GM12878 (cell line): ENCODE measurements at regions not wholly inside any gene's neighbourhood (a gene's known extent, or its start where the extent isn't known, plus 50 kb on each side); places are given as distances from the start of the nearest gene placed in this dataset.

Experiments
- ATAC-seq: fragments of 200-7000 bp; cut with Tn5 transposase; 3 replicates; pipeline ENCODE4 v1.9.1; 2020; ENCODE audit warnings: mild to moderate bottlenecking, moderate library complexity
- BruUV-seq: library from RNA; stranded (reverse); fragments of 400-500 nt; replicated peaks from 2 replicates; lab custom pipeline; 2021; lab: Mats Ljungman, UMichigan
- CTCF ChIA-PET: fragments of 300-600 bp; sonication (Branson Sonifier 250); formaldehyde crosslinking; extraction: SDS; loops from one replicate; lab custom pipeline; 2021; ENCODE audit warnings: inconsistent platforms; lab: Yijun Ruan, JAX
- POLR2A ChIA-PET: fragments of 350-600 bp; formaldehyde crosslinking; extraction: SDS; loops from one replicate; lab custom pipeline; 2021; ENCODE audit warnings: inconsistent platforms; lab: Charles Lee
- RAD21 ChIA-PET: fragments of 300-600 bp; sonication (Branson Sonifier 250); formaldehyde crosslinking; loops from one replicate; lab custom pipeline; 2023; ENCODE audit warnings: antibody characterized with exemption; ENCODE audit not compliant: unreplicated experiment; lab: Charles Lee
- SMC1A ChIA-PET: fragments of 300-600 bp; sonication (Branson Sonifier 250); formaldehyde crosslinking; loops from one replicate; lab custom pipeline; 2023; ENCODE audit not compliant: unreplicated experiment, uncharacterized antibody; lab: Charles Lee
- DNase-seq: peaks from one replicate; pipeline ENCODE4 v3.0.0-alpha.2; 2011; ENCODE audit warnings: low read depth, low spot score
- FAIRE-seq: peaks from 3 replicates; lab custom pipeline; 2011; peaks lifted over from hg19 to GRCh38; lab: Jason Lieb, UNC
- H2AFZ ChIP-seq: 2 replicates; pipeline ENCODE4 v1.6.0; 2011; ENCODE audit warnings: low read depth, low read length, control low read depth; ENCODE audit not compliant: control insufficient read depth
- H3K27ac ChIP-seq: 2 replicates; pipeline ENCODE4 v1.5.1; 2011; ENCODE audit warnings: control low read depth; ENCODE audit not compliant: control insufficient read depth, insufficient read depth
- H3K27me3 ChIP-seq, 2 experiments: replicated peaks in 1 of 2; 2 replicates each; pipeline versions ENCODE4 v1.6.0 to v1.6.1; 2011; ENCODE audit warnings: low read length in 1 of 2; ENCODE audit not compliant: control insufficient read depth in 2 of 2, insufficient read depth in 2 of 2
- H3K36me3 ChIP-seq, 2 experiments: 2 replicates each; pipeline ENCODE4 v1.5.1; 2011; ENCODE audit warnings: low read length in 1 of 2; ENCODE audit not compliant: control insufficient read depth in 2 of 2, insufficient read depth in 2 of 2
- H3K4me1 ChIP-seq: 2 replicates; pipeline ENCODE4 v1.6.1; 2011; ENCODE audit warnings: mild to moderate bottlenecking, low read length, moderate library complexity, mixed read lengths; ENCODE audit not compliant: control insufficient read depth, insufficient read depth
- H3K4me2 ChIP-seq: 2 replicates; pipeline ENCODE4 v1.6.0; 2011; ENCODE audit warnings: control low read depth; ENCODE audit not compliant: control insufficient read depth, insufficient read depth
- H3K4me3 ChIP-seq: fragments of 200-600 bp; sonication (generic); 2 replicates; pipeline ENCODE4 v1.5.1; 2016
- H3K79me2 ChIP-seq: 2 replicates; pipeline ENCODE4 v1.6.0; 2011; ENCODE audit warnings: low read length; ENCODE audit not compliant: control insufficient read depth, insufficient read depth
- H3K9ac ChIP-seq: 2 replicates; pipeline ENCODE4 v1.8.0; 2011; ENCODE audit warnings: low read length, control low read depth, mixed read lengths; ENCODE audit not compliant: control insufficient read depth, insufficient read depth
- H3K9me3 ChIP-seq: replicated peaks from 3 replicates; pipeline ENCODE4 v1.5.1; 2011; ENCODE audit warnings: mild to moderate bottlenecking, low read length; ENCODE audit not compliant: control insufficient read depth, insufficient read depth
- H4K20me1 ChIP-seq: 2 replicates; pipeline ENCODE4 v1.6.0; 2011; ENCODE audit not compliant: control insufficient read depth, insufficient read depth
- BCL11A ChIP-seq: IDR thresholded peaks from 2 replicates; pipeline ENCODE4 v1.6.1; 2011; ENCODE audit warnings: low read depth, low read length
- CUX1 ChIP-seq: IDR thresholded peaks from 2 replicates; pipeline ENCODE4 v1.6.1; 2012; ENCODE audit warnings: improper control_type of control experiment, low read depth, low read length; ENCODE audit not compliant: insufficient replicate concordance
- GABPA ChIP-seq: IDR thresholded peaks from 2 replicates; pipeline ENCODE4 v1.6.1; 2014; ENCODE audit warnings: antibody characterized with exemption, low read depth, mild to moderate bottlenecking, inconsistent platforms
- HSF1 ChIP-seq: fragments of 150-350 bp; IDR thresholded peaks from 2 replicates; pipeline ENCODE4 v1.6.1; 2014; ENCODE audit warnings: mild to moderate bottlenecking, low read depth, low read length
- IKZF2 ChIP-seq, 2 experiments: fragments of 450-650 bp; IDR thresholded peaks; 2 replicates each; pipeline ENCODE4 v1.6.1; 2017; ENCODE audit warnings: mild to moderate bottlenecking in 2 of 2, moderate library complexity in 2 of 2
- IRF4 ChIP-seq: IDR thresholded peaks from 2 replicates; pipeline ENCODE4 v1.6.1; 2011; ENCODE audit warnings: low read depth, low read length
- IRF5 ChIP-seq: fragments of 450-650 bp; IDR thresholded peaks from 2 replicates; pipeline ENCODE4 v1.6.1; 2017; ENCODE audit warnings: borderline replicate concordance
- JUNB ChIP-seq: IDR thresholded peaks from 2 replicates; pipeline ENCODE4 v1.6.1; 2016; ENCODE audit warnings: antibody characterized with exemption, mild to moderate bottlenecking
- MXI1 ChIP-seq: fragments of 150-350 bp; IDR thresholded peaks from 2 replicates; pipeline ENCODE4 v1.6.1; 2011; ENCODE audit warnings: low read depth, mild to moderate bottlenecking, inconsistent platforms, low read length, improper control_type of control experiment
- PBX3 ChIP-seq: IDR thresholded peaks from 2 replicates; pipeline ENCODE4 v1.6.1; 2011; ENCODE audit warnings: mild to moderate bottlenecking, low read depth, low read length, moderate library complexity; ENCODE audit not compliant: insufficient replicate concordance
- POLR2AphosphoS2 ChIP-seq: IDR thresholded peaks from 2 replicates; pipeline ENCODE4 v1.6.1; 2011; ENCODE audit warnings: low read depth, mild to moderate bottlenecking, low read length, improper control_type of control experiment, moderate library complexity
- RB1 ChIP-seq: fragments of 450-650 bp; formaldehyde crosslinking; IDR thresholded peaks from 2 replicates; pipeline ENCODE4 v1.6.1; 2017; ENCODE audit warnings: mild to moderate bottlenecking, borderline replicate concordance
- SUZ12 ChIP-seq: fragments of 200-600 bp; sonication (generic); IDR thresholded peaks from one replicate; pipeline ENCODE4 v1.6.1; 2018; ENCODE audit warnings: antibody characterized with exemption, mild to moderate bottlenecking; ENCODE audit not compliant: unreplicated experiment
- USF1 ChIP-seq: IDR thresholded peaks from 2 replicates; pipeline ENCODE4 v1.6.1; 2011; ENCODE audit warnings: borderline replicate concordance, low read depth, mild to moderate bottlenecking, moderate library complexity, mixed read lengths, low read length; ENCODE audit not compliant: insufficient read depth; ENCODE audit errors: extremely low read length
- ZNF217 ChIP-seq: fragments of 450-650 bp; IDR thresholded peaks from 2 replicates; pipeline ENCODE4 v1.6.1; 2017; ENCODE audit warnings: antibody characterized with exemption, mild to moderate bottlenecking
- WGBS: methylation state at CpG from one replicate; pipeline ENCODE4 v1.1.6; 2016; ENCODE audit warnings: low lambda C conversion rate; ENCODE audit not compliant: insufficient replicate concordance, insufficient coverage; ENCODE audit errors: missing lambda C conversion rate; 5-methylcytosine and 5-hydroxymethylcytosine counted together
- in situ Hi-C: fragments of 300-500 bp; cut with MboI; formaldehyde crosslinking; loops from 9 replicates; pipeline ENCODE4 v1.14.3; 2018; ENCODE audit warnings: mixed read lengths
- intact Hi-C: fragments of 100-400 bp; cut with micrococcal nuclease; formaldehyde crosslinking; loops from one replicate; pipeline ENCODE4 v1.14.2; 2022; ENCODE audit not compliant: unreplicated experiment

- Histone ChIP-seq H4K20me1 (no peaks in the 10 kb centered on the region), H3K4me1 (no peaks in the 10 kb centered on the region), H3K27ac (no peak overlapping the region), H3K4me2 (no peak overlapping the region), H3K27me3 (no peaks in the 10 kb centered on the region), H3K9ac (no peak overlapping the region), H3K9me3 (no peaks in the 10 kb centered on the region), H3K36me3 (no peaks in the 10 kb centered on the region)
- in situ Hi-C loops = no loop called here
- ChIA-PET CTCF (no interaction called here), RAD21 (no interaction called here), POLR2A (no interaction called here), SMC1A (interaction anchor here (1.0 kb wide), 1 partner anchor 25 kb away, joined by 3 read pairs; no protein-coding TSS in a partner anchor)
- FAIRE-seq (no peak), DNase-seq (no peak)
- intact Hi-C loops = no loop called here
- TF ChIP-seq ZNF217 = no peak
- TF ChIP-seq USF1 = no peak
- TF ChIP-seq JUNB = no peak
- no peak for TF ChIP-seq CUX1
- no peak for TF ChIP-seq HSF1
- TF ChIP-seq IRF4 = no peak
- no peak for TF ChIP-seq MXI1
- no peak for TF ChIP-seq GABPA
- TF ChIP-seq PBX3 = no peak
- TF ChIP-seq BCL11A = no peak
- TF ChIP-seq IRF5 = no peak
- TF ChIP-seq RB1 = no peak
- no peak for TF ChIP-seq SUZ12
- no peak for TF ChIP-seq POLR2AphosphoS2
- TF ChIP-seq IKZF2 (IDR thresholded peaks at IDR 0.05) = no peak
- TF ChIP-seq, all 136 proteins: peak for 0
- ATAC-seq = no peak
- no peak overlapping the region for H2AFZ ChIP-seq
- BruUV-seq = no TSS peak
- H3K79me2 ChIP-seq = no peaks in the 10 kb centered on the region
- no peak overlapping the region for H3K4me3 ChIP-seq
- 63% methylated on average over 5 of the region's 5 CpGs for WGBS
Measured at GRCh38 chr7:113008755-113009154, 77.9 kb downstream of the GPR85 start.
